ENCODE measurements at regions not wholly inside any gene's neighbourhood (a gene's known extent, or its start where the extent isn't known, plus 50 kb on each side); places are given as distances from the start of the nearest gene placed in this dataset.

- TF ChIP-seq, protein P1, sequence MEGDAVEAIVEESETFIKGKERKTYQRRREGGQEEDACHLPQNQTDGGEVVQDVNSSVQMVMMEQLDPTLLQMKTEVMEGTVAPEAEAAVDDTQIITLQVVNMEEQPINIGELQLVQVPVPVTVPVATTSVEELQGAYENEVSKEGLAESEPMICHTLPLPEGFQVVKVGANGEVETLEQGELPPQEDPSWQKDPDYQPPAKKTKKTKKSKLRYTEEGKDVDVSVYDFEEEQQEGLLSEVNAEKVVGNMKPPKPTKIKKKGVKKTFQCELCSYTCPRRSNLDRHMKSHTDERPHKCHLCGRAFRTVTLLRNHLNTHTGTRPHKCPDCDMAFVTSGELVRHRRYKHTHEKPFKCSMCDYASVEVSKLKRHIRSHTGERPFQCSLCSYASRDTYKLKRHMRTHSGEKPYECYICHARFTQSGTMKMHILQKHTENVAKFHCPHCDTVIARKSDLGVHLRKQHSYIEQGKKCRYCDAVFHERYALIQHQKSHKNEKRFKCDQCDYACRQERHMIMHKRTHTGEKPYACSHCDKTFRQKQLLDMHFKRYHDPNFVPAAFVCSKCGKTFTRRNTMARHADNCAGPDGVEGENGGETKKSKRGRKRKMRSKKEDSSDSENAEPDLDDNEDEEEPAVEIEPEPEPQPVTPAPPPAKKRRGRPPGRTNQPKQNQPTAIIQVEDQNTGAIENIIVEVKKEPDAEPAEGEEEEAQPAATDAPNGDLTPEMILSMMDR (conservative IDR thresholded peaks at IDR 0.05; ENCODE audit: low read depth, low read length), result no peak
- DNase-seq (ENCODE audit: low read depth), result no peak
Measured at GRCh38 chr7:25804154-25804553, 347.8 kb upstream of the NFE2L3 start.

DNA sequence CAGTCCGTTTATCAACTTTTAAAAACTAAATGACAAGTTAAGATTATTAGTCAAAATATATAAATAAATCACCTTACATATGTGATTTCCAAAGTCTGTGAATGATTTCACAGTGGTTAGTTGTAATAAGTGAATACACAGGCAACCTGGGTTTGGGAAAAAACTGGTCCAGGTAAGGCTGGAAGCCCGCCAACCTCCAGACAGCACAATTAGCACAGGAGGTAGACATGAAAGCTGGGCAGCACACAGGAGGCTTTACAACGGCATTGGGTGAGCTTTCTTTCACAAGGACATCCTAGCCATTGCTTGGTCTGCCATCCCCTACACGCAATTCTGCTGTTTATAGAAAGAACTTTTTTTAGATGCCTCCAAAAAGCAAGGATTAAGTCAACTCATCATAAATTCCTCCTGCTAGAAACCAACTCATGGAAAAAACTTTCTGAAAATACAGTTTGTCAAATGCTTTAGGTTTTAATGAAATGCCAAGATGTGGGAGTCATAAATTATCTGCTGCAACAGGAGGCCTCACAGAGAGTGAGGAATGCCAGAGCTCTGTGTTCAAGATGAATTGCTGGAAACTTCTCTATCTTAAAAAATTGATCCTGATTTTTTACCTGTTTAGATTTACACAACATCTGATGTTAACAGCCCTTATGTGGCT lies 346.8 kb upstream of the NFE2L3 start:
- no peak overlapping the region for H3K4me3 ChIP-seq (ENCODE audit: low read depth, low read length)
- TF ChIP-seq, protein P1 (conservative IDR thresholded peaks at IDR 0.05; ENCODE audit: low read depth, low read length), result no peak
- DNase-seq (ENCODE audit: low read depth), result no peak

More at GRCh38 chr7:25804154-25804553, 347.8 kb upstream of the NFE2L3 start:
- no peak overlapping the region for H3K4me3 ChIP-seq (ENCODE audit: low read depth, low read length)

DNA sequence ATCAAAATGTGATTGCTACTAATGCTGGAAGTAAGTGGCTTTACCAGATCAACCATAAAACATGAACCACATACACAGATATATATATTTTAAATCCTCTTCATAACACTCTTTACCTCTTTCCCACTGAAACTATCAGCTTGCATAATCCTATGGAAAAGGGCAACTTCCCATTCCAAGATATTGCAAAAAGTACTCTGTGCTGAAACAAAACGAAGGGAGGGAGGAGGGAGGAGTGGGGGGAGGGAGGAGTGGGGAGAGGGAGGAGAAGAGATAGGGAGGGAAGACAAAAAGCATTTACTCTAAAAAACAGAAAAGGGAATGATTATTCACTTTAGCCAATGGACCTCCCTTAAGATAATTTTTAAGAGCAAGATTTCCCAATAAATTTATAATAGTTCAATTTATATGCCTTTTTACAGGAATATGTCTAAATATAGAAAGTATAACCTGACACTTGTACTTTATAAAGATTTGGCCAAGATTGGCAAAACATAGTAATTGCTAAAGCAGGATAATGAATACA lies 344.8 kb upstream of the NFE2L3 start:
- DNase-seq (ENCODE audit: low read depth), result no peak
- H3K4me3 ChIP-seq (ENCODE audit: low read depth, low read length), result no peak overlapping the region
- TF ChIP-seq, protein P1 (conservative IDR thresholded peaks at IDR 0.05; ENCODE audit: low read depth, low read length), result no peak

- no peak for DNase-seq (ENCODE audit: low read depth)
- no peak overlapping the region for H3K4me3 ChIP-seq (ENCODE audit: low read depth, low read length)
- TF ChIP-seq, protein P1 (conservative IDR thresholded peaks at IDR 0.05; ENCODE audit: low read depth, low read length), result no peak
Measured at GRCh38 chr7:25809441-25809840, 342.6 kb upstream of the NFE2L3 start.

- H3K4me3 ChIP-seq (ENCODE audit: low read depth, low read length), result no peak overlapping the region
- DNase-seq (ENCODE audit: low read depth), result no peak
- TF ChIP-seq, protein P1 (conservative IDR thresholded peaks at IDR 0.05; ENCODE audit: low read depth, low read length), result no peak
Measured at GRCh38 chr7:25812086-25812850, 339.7 kb upstream of the NFE2L3 start.

- H3K4me3 ChIP-seq (ENCODE audit: low read depth, low read length), result no peak overlapping the region
- no peak for DNase-seq (ENCODE audit: low read depth)
- TF ChIP-seq, protein P1 (conservative IDR thresholded peaks at IDR 0.05; ENCODE audit: low read depth, low read length), result no peak
Measured at GRCh38 chr7:25813381-25813780, 338.6 kb upstream of the NFE2L3 start.
